AG20443 (cell line): ENCODE measurements at regions not wholly inside any gene's neighbourhood (a gene's known extent, or its start where the extent isn't known, plus 50 kb on each side); places are given as distances from the start of the nearest gene placed in this dataset.
"Not testable (repeated sequence)": the region's sequence is repeated elsewhere in the genome, so short reads cannot be mapped to it uniquely, and the experiment has no call there.

Source experiments
- DNase-seq: peaks from one replicate; pipeline ENCODE4 v3.0.0; 2012; ENCODE audit warnings: low spot score, mixed read lengths

DNA sequence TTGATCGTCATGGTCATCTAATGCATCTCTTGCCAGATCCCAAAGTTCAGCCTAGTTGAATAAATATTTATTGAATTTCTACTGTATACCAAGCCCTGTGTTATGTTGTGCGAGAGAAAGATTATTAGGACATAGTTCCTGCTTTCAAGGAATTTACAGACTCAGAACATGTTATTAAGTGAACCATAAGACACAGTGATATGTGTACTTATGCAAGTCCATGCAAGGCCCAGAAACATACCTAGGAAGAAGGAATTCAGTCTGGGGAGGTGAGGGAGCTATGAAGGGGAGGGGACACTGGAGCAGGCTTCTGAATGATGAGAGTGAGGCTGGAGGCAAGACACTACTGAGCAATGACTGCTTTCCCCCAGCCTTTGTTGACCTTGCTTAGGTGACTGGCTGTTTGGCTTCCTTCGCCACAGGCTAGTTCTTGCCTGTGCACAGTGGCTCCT is 81.4 kb downstream of the ACAA2 start:
- no peak for DNase-seq

DNA sequence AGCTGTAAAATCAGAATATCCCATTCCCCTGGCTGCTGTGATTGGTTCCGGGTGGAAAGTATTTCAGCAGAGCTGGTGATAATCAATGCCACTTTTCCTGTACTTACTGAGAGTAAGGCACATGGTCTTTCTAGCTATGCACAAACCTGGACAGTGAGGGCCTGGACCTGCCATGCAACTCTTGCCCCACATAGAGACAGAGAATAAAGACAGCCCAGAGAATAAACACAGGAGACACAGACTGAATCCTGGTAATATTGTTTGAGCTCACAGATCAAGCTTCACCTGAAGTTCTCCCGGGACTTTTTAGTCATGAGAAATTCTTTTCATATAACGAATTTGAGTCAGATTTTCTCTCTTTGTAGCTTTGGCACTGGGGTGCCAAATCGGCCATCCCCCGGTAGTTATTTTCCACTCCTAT is 81.9 kb downstream of the ACAA2 start:
- no peak for DNase-seq

DNA sequence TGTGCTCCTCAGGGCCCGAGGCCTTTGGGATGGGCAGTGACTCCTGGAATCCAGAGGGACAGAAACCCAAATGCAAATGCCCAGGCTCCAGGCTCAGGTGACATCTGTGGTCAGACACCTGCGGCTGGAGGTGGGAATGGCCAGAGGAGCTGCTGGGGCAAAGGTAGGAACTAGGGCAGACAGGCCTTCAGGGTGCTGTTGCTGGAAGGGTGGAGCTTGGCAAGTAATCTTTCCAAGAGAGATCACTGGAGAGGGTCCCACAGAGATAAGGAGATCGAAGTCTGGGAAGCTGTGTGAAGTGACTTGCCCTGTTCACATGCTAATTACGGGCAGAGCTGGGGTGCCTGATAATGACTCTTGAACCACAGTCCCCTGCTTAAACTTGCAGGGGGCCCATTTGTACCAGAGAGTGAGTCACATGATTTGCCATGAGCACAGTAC is 82.4 kb downstream of the ACAA2 start:
- no peak for DNase-seq

DNA sequence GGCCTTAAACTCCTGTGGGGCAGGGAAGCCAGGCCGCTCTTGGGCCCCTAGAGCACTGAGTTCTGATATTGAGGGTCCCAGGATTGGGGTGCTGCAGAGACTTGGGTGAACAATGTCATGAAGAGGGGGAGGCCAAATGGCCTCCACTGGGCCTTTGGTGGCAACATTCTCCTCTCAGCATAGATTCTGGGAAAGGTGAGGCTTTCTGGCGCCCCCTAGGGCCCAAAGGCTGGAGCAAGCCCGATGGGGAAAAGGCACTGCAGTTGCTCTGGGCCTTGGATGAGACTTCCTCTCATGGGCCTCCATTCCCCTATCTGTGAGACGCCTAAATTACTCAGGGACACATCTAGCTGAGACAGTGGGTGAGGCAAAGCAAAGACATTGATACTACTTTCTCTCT is 84.8 kb downstream of the ACAA2 start:
- DNase-seq: peak; percentile 55

DNA sequence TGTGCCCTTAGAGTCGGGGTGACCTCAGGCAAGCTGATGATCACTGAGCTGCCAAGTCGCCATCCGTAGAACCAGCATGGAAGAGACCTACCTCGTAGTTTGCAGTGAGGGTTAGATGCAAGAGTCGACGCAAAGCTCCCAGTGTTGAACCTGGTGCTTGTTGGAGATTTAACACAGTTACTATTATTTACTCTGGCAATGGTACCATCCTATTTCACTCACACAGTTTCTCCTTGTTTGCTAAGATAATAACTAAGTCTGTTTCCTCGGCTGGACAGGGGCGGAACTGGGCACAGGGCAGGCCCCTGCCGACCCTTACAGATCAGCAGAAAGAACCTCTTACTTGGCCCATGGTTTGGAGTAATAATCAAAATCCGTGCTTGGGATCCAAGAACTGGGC is 85.5 kb downstream of the ACAA2 start:
- DNase-seq: no peak

DNA sequence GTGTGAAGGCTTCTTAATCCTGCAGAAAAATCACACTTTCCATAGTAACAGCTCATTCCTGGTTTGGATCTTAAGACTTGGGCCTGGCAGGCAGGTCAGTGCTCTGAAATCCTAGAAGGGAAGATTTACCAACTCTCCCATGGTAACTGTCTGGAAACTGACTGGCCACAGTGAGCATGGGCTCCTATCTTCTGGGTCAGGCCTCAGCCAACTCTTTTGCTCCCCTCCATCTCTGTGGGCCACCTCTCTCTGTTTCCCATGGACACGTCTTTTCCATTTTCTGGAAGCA is 86.7 kb downstream of the ACAA2 start:
- DNase-seq: peak; percentile 21

DNA sequence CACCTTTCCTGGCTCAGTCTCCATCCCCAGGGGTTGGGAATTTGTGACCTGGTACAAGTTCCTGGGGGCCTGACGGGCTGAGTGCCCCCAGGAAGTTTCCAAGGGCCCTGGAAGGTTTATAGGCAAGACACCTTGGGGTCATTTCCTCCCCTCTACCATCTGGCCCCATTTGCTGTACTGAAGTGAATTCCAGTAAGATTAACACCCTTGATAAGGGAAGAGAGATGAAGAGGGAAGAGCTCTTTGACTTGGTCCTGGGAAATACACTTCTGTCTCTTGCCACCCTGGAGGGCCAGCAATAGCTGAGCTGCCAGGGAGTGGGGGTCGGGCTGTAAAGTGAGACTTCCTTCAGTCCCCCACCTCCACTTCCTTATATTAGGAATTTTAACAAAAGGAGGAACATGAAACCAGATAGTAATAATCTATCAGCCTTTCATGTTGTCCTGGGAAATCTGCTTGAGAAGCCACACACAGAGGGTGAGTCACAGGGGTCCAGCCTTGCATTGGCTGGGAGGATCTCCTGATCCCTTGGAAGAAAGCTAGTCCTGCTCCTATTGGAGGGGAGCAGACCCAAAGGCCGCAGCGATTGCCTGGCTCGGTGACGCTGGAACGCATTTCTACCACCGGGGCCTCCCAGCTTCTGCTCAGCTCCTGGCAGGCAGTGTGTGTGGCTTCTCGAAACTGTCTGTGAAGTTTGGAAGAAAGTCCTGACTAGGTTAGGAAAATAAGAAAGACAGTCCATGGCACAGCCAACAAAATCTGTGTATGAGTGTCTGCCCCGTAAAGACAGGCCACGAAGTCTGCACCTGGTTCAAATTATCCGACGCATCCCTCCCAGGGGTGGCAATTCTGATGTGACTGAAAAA is 87.3 kb downstream of the ACAA2 start:
- peak; percentile 94 for DNase-seq

DNA sequence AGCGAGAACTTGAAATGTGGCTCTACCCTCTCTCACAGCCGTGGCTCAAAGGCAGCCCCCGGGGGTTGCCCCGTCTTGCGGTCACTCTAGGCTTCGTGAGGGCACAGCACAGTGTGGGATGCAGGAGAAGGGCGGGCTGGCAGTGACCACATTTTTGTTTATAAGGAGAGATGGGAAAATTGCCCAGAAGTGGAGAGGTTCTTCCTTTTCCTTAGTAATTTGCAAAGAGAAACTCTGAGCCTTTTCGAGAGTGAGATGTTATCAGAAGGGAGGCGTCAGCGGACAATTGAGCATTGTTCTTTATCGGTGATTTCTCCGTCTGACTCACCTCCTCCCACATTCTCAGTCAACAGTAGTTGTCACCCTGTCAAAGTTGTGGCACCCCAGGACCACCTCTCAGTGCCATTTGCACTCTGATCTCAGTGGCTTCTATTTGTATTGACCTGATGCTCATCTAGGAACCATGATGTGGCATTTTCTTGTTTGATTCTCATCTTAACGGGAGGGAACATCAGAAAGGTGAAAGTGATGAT is 89.6 kb downstream of the ACAA2 start:
- DNase-seq: no peak

DNA sequence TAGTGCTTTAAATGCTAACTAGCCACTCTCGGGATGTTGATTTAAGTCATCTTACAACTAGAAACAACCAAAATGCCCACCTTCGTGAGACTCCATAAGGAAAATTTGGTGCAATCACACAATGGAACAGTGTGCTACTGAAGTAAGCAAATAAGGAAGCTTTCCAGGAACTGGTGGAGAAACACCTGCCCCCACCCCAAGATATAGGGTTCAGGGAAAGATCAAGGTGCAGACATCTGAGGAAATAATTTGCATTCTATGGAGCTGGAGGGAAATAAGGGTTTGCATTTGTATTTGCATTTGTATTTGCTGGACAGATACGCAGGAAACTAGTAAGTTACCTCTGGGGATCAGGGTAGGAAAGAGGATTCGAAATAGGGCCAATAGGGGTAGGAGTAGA is 90.9 kb downstream of the ACAA2 start:
- DNase-seq: no peak

DNA sequence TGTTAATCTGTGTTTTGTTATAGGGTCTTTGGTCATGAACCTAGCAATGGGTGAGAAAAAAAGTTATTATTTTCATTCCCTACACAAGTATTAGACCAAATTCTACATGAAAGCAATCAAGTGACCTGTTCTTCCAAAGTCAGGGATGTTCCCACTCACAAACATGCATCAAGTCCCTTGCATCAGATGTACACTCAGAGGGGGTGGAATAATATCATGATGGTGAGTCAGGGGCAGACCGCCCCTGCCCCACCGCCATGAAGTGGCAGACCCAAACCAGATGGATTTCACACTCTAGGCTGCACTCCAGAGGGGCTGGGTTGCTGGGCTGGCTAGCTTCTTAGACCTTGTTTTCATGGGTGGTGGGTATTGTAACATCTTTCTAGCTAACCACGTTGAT is 91.4 kb downstream of the ACAA2 start:
- no peak for DNase-seq

DNA sequence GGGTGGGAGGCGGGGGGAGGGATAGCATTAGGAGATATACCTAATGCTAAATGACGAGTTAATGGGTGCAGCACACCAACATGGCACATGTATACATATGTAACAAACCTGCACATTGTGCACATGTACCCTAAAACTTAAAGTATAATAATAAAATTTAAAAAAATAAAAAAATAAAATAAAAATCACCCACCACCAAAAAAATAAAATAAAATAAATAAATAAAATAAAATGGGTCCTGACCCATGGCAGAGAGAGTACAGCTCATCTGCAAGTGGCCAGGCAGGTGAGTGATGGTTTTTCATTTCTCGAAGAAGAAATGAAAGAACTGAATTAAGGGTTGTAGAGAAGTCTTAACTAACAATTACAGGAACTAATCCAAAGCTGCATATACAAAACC is 92.4 kb downstream of the ACAA2 start:
- not testable (repeated sequence) for DNase-seq

DNA sequence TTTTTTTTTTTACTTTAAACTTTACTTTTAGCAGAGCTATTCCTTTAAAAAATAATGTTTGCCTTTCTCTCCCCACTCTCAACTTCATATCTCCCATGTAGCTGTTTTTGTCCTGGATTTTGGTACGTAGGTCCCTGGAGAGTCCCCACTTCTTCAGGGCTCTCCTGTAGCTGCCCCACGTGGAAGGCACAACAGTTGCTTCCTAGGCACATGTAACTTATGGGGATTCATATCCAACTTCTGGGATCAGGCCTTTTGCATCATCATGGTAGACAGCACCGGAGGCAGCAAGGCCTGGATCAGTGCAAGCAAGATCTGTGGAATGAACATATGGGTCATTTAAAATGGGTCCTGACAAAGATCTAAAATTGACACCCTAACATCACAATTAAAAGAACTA is 95.7 kb downstream of the ACAA2 start:
- no peak for DNase-seq

DNA sequence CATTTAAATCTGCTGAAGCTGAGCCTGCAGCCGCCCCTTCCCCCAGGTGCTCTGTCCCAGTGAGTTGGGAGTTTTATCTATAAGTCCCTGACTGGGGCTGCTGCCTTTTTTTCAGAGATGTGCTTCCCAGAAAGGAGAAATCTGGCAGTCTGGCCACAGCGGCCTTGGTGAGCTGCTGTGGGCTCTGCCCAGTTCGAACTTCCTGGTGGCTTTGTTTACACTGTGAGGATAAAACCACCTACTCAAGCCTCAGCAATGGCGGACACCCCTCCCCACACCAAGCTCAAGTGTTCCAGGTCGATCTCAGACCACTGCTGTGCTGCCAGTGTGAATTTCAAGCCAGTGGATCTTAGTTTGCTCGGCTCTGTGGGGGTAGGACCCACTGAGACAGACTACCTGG is 97.3 kb downstream of the ACAA2 start:
- DNase-seq: no peak

DNA sequence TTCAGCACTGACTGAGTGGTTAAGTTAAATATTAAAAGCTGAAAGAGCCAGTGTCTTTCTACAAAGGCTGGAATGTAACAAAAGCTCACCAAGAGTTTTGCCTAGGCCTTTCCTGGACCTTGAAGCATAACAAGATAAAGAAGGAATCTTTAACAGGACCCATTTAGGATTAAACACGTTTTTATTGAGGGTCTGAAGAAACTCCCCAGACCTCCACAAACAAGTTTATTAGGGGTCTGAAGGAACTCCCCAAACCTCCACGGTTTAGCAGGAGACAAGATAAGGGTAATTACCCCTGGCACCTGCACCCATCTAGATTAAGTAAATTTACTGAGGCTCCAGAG is 104.0 kb downstream of the ACAA2 start:
- no peak for DNase-seq

DNA sequence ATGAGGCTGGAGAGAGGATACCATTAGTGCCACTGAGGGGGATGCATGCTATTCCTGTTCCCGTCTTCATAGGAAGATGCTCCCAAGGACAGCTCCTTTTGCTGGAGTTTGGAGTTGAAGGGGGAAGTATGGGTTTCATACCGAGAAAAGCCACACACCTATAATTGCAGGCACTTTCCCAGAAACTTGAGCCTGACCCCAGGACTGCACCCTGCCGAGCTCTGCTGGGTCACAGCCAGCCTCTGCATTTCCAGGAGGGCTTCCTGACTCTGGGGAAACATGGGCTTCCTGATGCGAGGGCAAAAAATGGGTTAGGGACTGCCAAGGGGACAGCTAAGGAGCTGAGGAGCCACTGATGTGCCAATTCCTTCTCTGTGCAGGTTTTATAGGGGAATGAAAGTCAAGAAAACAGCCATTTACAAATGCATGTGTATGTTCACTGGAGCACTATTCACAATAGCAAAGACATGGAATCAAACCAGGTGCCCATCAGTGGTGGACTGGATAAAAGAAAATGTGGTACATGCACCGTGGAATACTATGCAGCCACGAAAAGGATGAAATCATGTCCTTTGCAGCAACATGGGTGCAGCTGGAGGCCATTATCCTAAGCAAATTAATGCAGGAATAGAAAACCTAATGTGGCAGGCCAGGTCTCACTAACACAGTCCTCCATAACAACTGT is 104.5 kb downstream of the ACAA2 start:
- no peak for DNase-seq

DNA sequence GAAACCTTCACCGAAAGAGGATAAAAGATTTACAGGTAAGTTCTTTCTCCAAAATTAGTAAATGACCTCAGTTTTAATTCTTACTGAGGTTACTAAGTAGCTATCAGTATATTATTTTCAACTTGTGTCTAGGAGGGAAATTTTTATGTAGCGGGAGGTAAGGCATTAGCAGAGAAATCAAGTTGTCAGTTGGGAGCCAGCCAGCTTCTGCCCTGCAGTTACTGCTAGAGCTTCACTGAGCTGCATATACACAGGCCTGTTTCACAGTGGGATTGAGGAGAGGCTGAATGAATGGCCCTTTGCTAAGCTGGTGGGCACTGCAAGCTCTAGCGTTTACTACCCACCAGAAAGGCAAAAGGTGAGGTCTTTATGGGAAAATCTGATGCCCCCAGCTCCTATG is 105.7 kb downstream of the ACAA2 start:
- DNase-seq: no peak

DNA sequence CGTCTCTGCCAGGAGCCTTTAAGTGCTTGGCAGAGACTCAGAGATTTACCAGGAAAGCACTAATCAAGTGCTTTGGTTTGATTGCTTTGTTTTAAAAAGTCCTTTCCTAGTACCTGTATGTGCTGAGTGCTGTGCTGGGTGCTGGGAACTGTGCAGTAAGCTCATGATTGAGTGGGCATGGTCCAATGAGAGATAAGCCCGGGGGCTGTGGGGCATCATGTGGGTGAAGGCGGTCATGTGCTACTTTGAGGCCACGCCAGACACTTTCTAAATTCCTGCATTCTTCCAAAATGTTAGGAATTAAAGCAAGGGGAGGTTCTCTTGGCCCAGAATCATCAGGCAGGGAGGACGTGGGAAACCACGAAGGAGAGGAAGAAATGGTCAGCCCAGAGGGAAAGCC is 109.0 kb downstream of the ACAA2 start:
- DNase-seq: peak; percentile 39

DNA sequence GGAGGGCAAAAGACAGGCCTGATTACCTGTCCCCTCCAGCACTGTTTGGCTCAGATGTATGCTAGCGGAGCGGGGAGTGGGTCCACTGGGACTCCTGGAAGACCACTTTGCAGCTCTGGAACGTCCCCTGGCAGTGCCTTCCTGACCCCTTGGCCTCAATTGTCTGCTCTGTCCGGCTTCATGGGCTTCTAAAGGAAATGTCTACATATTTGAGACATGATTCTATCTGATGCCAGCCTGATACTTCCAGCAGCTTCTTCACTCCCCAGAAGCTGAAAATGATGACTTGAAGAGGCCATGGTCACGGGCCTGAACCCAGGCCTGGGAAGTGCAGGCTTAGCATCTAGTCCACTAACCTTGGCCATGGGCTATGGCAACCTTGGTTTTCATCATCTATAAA is 112.1 kb downstream of the ACAA2 start:
- no peak for DNase-seq

DNA sequence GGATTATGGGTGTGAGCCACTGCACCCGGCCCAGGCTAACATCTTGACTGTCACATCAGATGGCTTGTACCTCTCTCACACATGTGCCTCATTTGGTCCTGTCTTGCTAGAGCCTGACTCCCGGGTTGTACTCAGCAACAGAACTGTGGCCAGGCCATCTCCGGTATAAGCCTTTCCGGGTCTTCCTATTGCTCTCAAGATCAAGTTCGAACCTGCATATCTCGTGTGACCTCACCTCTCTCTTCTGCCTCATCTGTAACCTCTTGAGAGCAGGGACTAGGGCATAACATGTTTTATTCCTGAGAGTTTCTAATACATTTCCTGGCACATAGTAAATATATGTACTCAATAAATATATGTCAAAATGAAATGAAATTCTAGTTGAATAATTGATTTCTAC is 114.0 kb downstream of the ACAA2 start:
- DNase-seq: no peak

DNA sequence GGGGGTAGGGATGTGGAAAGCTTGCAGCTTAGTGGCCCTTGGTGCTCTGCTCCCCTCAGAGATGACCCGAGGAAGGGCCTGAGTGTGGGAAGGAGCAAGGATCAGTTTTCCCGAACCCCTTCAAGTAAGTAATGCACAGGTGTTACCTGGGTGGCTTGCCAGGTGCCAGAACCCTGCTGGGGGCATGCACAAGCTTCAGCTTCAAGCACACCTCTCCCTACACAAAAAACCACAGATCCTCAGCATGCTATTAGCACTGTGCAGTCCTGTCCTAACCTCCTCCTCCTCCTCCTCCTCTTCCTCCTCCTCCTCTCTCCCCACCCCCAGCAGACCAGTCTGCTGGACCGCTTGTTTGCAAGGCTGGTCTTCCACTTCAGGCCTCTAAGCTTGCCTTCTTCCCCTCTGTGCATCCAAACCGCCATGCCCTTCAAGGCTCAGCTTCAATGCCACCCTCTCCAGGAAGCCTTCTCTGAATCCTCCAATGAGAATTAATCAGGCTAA is 114.8 kb downstream of the ACAA2 start:
- no peak for DNase-seq

DNA sequence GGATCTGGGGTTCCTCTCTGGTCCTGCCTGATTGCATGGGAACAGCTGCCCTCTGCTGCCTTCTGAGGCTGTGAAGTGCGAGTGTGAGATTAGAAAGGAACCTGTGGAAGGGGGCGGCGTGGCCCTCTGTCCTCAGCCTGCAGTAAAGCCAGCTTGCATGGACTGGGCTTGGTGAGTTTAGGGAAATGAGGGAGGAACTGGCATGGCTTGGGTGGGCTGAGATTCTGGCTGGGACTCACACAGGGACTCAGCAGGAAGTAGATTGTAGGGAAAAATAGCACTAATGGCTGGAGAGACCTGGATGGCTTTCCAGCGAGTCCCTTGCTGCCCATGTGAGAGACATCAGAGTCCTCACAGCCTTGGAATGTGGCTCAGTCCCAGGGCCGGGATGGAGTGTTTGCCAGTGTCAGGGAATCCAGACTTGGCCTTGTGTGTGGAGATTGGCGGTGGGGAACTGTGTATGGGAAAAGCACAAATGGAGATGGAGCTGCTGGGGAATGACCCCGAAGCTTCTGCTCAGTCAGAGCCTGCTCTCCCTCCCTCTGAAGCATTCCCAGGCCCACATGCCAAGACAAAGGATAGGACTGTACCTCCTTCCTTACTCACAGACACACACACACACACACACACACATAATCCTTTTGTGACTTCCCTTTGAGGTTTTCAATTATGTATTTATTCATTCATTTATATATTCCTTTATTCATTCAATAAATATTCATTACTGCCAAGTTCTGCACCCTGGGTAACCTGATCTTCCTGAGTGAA is 115.4 kb downstream of the ACAA2 start:
- peak; percentile 87 for DNase-seq

DNA sequence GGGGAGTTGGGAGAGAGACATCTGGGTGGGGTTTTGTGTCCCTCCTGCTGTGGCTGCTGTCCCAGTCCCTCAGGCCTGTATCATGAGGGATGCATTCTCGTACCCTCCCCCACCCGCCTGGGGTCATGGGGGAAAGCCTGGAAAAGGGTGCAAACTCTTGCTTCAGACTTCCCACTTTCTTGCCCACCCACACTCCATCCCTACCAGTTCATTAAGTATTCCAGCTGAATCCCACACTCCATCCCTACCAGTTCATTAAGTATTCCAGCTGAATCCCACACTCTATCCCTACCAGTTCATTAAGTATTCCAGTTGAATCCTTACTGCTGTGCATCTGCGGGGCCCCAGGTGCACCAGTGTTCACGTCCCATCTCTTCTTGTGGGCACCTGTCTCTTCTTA is 116.3 kb downstream of the ACAA2 start:
- no peak for DNase-seq

DNA sequence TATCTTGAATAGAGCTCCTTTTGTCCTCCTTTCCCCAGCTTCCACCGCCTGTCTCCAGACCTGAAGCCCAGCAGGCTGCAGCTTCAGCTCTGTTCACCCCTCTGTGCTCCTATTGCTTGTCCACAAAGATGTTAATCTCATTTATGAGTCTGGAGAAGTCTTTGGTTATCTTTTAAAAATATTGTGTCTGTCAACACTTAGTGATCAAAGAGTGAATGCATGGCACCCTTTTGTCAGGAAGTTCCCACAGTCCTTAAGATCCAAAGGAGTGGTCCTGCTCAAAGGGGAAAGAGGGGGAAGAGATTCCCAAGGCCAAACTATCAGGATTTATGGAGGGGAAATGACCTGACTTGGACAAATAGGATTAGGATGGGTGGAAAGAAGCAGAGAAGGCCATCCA is 118.9 kb downstream of the ACAA2 start:
- DNase-seq: no peak
